AG09309 (cell line): ENCODE measurements at regions not wholly inside any gene's neighbourhood (a gene's known extent, or its start where the extent isn't known, plus 50 kb on each side); places are given as distances from the start of the nearest gene placed in this dataset.

Source experiments
- DNase-seq: peaks from one replicate; pipeline ENCODE4 v3.0.0-alpha.2; 2010; ENCODE audit warnings: low read depth
- H3K4me3 ChIP-seq: 2 replicates; pipeline ENCODE4 v1.5.1; 2011; ENCODE audit warnings: mild to moderate bottlenecking, low read depth, low read length, moderate library complexity; ENCODE audit not compliant: control insufficient read depth
- TF ChIP-seq, protein P1 (sequence below): IDR thresholded peaks from 2 replicates; pipeline ENCODE4 v1.5.1; 2011; ENCODE audit warnings: mild to moderate bottlenecking, low read depth, low read length, inconsistent platforms; ENCODE audit not compliant: insufficient read depth, control insufficient read depth; ENCODE audit errors: missing control alignments

DNA sequence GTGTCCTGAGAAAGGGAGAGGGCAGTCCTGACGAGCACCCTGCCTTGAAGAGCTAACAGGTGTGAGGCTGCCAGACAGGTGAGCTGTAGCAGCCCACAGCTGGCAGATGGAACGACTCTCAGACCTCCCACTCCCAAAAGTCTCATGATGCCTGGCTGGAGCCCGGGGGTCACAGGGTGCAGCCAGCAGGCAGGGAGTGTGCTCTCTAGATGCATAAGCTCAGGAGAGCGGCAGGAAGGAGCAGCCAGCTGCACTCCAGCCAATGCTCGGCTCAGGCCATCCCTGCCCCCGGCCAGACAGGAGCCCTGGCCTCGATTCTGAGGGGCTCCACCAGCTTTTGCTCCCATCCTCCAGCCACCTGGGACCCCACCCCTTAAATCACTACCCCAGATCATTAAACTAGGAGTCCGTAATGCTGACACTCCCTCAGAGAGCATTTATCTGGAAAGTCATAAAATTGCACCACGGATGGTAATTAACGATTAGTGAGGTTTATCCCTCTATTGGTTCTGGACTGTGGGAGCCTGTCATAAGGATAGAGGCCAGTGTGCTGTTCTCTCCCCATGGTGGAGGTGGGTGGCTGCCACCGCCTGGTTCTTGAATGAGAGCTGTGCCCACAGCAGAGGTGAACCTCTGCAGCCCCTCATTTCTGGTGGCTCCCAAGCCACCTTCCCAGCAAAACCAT is 63.5 kb upstream of the ZMIZ1 start:
- DNase-seq = no peak
- no peak overlapping the region for H3K4me3 ChIP-seq
- TF ChIP-seq, protein P1, sequence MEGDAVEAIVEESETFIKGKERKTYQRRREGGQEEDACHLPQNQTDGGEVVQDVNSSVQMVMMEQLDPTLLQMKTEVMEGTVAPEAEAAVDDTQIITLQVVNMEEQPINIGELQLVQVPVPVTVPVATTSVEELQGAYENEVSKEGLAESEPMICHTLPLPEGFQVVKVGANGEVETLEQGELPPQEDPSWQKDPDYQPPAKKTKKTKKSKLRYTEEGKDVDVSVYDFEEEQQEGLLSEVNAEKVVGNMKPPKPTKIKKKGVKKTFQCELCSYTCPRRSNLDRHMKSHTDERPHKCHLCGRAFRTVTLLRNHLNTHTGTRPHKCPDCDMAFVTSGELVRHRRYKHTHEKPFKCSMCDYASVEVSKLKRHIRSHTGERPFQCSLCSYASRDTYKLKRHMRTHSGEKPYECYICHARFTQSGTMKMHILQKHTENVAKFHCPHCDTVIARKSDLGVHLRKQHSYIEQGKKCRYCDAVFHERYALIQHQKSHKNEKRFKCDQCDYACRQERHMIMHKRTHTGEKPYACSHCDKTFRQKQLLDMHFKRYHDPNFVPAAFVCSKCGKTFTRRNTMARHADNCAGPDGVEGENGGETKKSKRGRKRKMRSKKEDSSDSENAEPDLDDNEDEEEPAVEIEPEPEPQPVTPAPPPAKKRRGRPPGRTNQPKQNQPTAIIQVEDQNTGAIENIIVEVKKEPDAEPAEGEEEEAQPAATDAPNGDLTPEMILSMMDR = no peak

DNA sequence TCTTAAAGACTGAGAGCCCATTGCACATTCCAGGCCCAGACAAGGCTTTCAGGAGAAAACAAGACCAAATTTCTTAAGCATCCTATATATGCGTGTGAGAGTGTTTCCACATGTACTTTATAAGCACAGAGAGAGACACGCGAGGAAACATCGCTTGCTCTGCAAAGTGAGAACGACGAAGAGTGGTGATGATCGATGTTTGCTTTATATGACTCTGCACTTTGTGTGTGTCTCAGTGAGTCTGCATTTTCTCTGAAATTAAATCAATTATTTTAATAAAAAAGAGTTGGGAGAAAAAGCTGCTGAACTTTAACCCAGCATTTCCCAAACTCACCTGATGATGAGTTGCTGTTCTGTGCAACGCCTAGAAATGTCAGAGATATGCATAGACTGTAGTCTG is 61.7 kb upstream of the ZMIZ1 start:
- H3K4me3 ChIP-seq = no peak overlapping the region
- TF ChIP-seq, protein P1 = no peak
- no peak for DNase-seq

DNA sequence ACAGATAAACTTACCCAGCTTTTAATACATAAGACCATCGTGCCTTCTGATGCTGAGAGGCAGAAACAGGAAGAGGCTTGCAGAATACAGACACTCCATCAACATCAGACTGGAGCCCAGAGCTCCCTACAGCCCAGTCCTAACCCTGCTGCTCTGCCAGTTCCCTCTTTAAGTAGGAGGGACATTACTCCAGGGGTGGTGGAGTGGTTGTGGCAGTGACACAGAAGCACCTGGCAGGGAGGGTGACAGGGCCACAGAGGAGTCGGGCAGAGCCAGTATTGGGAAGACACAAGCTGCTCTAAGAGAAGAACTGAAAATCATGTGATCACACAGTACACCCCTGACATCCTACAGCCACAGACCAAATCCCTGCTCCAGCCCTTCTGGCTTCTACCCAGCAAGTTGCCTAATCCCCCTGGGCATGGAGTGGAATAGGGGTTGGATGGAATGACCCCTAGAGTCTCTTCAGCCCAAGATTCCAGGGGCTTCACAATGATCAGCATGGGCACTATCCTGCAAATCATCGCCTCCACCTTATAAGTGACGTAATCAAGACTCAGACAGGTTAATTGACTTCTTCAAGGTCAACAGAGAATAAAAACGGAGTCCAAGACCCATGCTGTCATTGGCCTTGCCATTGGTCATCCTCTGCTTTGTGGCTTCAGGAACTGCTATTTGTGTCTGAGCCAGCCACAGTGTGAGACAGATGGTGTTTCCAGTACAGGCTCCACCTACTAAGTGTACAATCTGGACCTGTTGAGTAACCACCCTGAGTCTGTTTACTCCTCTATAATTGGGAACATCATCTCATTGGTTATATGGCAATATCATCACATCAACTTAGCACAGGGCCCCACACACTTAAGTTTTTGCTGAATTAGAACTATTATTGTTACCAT is 61.1 kb upstream of the ZMIZ1 start:
- no peak for DNase-seq
- TF ChIP-seq, protein P1 = no peak
- H3K4me3 ChIP-seq = no peak overlapping the region

DNA sequence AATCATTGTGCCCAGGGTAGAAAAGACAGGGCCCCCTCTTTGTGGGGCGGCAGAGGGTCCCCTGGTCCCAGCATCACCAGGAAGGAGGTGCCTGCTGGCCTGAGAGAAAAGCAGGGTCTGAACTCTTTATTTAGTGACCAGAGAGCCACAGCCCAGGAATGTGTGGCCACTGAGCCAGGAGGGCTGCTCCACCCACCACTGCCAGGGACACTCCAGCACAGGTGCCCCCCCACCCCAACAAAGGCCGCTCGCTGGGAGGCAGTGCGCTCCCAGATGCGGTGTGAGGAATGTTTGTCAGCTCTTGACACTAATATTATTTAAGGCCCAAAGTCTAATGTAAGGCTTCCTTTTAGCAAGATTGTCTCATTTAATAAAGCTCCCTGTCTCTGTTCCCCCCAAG is 59.6 kb upstream of the ZMIZ1 start:
- no peak for DNase-seq
- H3K4me3 ChIP-seq = no peak overlapping the region
- TF ChIP-seq, protein P1 = no peak

DNA sequence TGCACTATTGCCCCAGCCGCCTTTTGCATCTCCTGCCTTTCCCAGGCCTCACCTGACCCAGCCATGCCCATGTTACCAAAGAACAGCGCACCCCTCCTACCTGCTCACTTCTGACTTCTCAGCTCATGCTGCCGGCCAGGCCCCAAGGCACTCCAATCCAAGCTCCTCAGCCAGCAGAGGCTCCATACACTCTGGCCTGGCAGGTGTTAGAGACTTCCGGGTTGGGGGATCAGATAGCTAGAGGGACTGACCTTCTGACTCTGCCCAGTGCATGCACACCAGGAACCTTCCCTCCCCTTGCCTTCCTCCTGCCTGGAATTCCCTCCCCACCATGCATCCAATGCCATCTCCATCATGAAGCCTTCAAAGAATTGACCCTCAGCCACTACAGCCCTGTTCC is 56.2 kb upstream of the ZMIZ1 start:
- TF ChIP-seq, protein P1 = no peak
- no peak overlapping the region for H3K4me3 ChIP-seq
- no peak for DNase-seq

DNA sequence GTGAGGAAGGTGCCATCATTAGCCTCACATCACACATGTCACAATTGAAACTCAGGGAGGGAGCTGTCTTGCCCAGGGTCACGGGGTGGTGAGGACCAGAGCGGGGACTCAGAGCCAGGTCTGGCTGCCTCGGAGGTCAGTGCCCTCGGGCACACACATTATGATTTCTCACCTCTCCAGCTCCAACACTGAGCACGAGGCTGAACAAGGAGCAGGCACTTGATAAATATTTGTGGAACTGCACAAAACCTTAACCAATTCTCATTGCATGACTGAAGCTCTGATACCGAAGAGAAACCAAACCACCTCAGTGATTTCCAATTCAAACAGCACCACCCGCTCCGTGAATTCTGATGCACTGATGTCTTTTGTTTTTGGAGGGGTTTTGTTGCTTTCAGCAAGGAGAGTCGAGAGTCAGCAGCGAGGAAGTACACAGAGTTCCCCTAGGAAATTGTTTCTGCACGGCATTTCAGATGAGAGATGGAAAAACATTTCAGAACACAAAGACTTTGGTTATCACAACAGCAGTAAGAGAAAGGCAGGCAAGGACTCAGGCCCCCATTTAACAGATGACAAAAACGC is 55.3 kb upstream of the ZMIZ1 start:
- no peak for DNase-seq
- TF ChIP-seq, protein P1 = no peak
- H3K4me3 ChIP-seq = no peak overlapping the region
